HG02870 (cell line): ENCODE measurements at regions not wholly inside any gene's neighbourhood (a gene's known extent, or its start where the extent isn't known, plus 50 kb on each side); places are given as distances from the start of the nearest gene placed in this dataset.

Source experiments
- ATAC-seq: cut with Tn5 transposase; IDR thresholded peaks from one replicate; pipeline ENCODE4 v1.9.1; 2021; ENCODE audit warnings: mild to moderate bottlenecking, moderate library complexity; ENCODE audit not compliant: unreplicated experiment

GRCh38 chr5:135236228-135236907 is 162.7 kb downstream of the MACROH2A1 start:
- ATAC-seq, result no peak

- no peak for ATAC-seq
These were observed 163.3 kb downstream of the MACROH2A1 start for GRCh38 chr5:135235551-135236227.

GRCh38 chr5:135234666-135235401 is 164.2 kb downstream of the MACROH2A1 start:
- no peak for ATAC-seq

GRCh38 chr5:135234242-135234641 is 164.8 kb downstream of the MACROH2A1 start:
- no peak for ATAC-seq

GRCh38 chr5:135233477-135233876 is 165.6 kb downstream of the MACROH2A1 start:
- ATAC-seq, result no peak

- ATAC-seq, result no peak
These were observed 166.1 kb downstream of the MACROH2A1 start for GRCh38 chr5:135232958-135233357.

GRCh38 chr5:135231289-135231688 is 167.7 kb downstream of the MACROH2A1 start:
- no peak for ATAC-seq

GRCh38 chr5:135230251-135230925 is 168.6 kb downstream of the MACROH2A1 start:
- no peak for ATAC-seq

- no peak for ATAC-seq
These were observed 169.3 kb downstream of the MACROH2A1 start for GRCh38 chr5:135229679-135230132.

GRCh38 chr5:135229122-135229521 is 169.9 kb downstream of the MACROH2A1 start:
- ATAC-seq, result no peak

- no peak for ATAC-seq
These were observed 170.8 kb downstream of the MACROH2A1 start for GRCh38 chr5:135228222-135228621.

- ATAC-seq, result no peak
These were observed 171.7 kb downstream of the MACROH2A1 start for GRCh38 chr5:135227064-135228022.

- no peak for ATAC-seq
These were observed 173.0 kb downstream of the MACROH2A1 start for GRCh38 chr5:135225856-135226560.

- ATAC-seq, result no peak
These were observed 175.0 kb downstream of the MACROH2A1 start for GRCh38 chr5:135223891-135224625.

GRCh38 chr5:135223404-135223803 is 175.6 kb downstream of the MACROH2A1 start:
- ATAC-seq, result no peak

- ATAC-seq, result no peak
These were observed 176.3 kb downstream of the MACROH2A1 start for GRCh38 chr5:135222771-135223170.

- ATAC-seq, result no peak
These were observed 176.8 kb downstream of the MACROH2A1 start for GRCh38 chr5:135222171-135222681.

GRCh38 chr5:135221696-135222095 is 177.3 kb downstream of the MACROH2A1 start:
- ATAC-seq, result no peak

GRCh38 chr5:135221187-135221473 is 177.9 kb downstream of the MACROH2A1 start:
- no peak for ATAC-seq
